Choroid plexus epithelial cell (primary cell): ENCODE measurements at regions not wholly inside any gene's neighbourhood (a gene's known extent, or its start where the extent isn't known, plus 50 kb on each side); places are given as distances from the start of the nearest gene placed in this dataset.
"Not testable (repeated sequence)": the region's sequence is repeated elsewhere in the genome, so short reads cannot be mapped to it uniquely, and the experiment has no call there.

Source experiments
- DNase-seq: peaks from one replicate; pipeline ENCODE4 v3.0.0-alpha.2; 2010; ENCODE audit warnings: low read depth
- H3K4me3 ChIP-seq: 2 replicates; pipeline ENCODE4 v1.5.1; 2011; ENCODE audit warnings: low read depth, mild to moderate bottlenecking, control low read depth, low read length, moderate library complexity
- TF ChIP-seq, protein P1 (sequence below): conservative IDR thresholded peaks from 2 replicates; pipeline ENCODE4 v1.5.1; 2011; ENCODE audit warnings: low read depth, mild to moderate bottlenecking, control low read depth, inconsistent platforms, low read length, moderate library complexity

DNA sequence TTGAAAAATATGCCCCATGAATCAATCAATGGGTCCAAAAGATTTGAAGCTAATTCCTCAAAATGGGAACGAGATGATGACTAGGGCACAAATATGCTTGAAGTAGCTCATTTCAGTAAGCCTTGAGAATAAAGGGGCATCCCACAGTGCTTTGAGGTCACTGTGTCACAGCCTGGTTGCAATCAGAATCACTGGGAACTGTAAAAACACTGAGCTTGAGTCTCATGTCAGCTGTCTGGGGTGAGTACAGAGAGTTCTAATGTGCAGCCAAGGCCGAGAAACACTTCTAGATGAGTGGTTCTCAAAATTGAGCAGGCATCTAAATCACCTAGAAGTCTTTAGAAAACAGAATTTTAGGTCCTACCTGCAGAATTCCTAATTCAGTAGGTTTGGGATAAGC, 120.5 kb upstream of the EGFL6 start:
- no peak overlapping the region for H3K4me3 ChIP-seq
- TF ChIP-seq, protein P1, sequence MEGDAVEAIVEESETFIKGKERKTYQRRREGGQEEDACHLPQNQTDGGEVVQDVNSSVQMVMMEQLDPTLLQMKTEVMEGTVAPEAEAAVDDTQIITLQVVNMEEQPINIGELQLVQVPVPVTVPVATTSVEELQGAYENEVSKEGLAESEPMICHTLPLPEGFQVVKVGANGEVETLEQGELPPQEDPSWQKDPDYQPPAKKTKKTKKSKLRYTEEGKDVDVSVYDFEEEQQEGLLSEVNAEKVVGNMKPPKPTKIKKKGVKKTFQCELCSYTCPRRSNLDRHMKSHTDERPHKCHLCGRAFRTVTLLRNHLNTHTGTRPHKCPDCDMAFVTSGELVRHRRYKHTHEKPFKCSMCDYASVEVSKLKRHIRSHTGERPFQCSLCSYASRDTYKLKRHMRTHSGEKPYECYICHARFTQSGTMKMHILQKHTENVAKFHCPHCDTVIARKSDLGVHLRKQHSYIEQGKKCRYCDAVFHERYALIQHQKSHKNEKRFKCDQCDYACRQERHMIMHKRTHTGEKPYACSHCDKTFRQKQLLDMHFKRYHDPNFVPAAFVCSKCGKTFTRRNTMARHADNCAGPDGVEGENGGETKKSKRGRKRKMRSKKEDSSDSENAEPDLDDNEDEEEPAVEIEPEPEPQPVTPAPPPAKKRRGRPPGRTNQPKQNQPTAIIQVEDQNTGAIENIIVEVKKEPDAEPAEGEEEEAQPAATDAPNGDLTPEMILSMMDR, result no peak
- no peak for DNase-seq

DNA sequence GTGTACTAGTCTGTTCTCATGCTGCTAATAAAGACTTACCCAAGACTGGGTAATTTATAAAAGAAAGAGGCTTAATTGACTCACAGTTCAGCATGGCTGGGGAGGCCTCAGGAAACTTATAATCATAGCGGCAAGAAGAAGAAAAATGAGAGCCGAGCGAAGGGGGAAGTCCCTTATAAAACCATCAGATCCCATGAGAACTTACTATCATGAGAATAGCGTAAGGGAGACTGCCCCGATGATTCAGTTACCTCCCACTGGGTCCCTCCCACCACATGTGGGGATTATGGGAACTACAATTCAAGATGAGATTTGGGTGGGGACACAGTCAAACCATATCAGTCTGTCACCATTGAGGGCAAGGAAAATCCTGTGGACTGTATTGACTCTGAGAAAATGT, 121.8 kb upstream of the ATXN3L start:
- DNase-seq, H3K4me3 ChIP-seq: not testable (repeated sequence)

DNA sequence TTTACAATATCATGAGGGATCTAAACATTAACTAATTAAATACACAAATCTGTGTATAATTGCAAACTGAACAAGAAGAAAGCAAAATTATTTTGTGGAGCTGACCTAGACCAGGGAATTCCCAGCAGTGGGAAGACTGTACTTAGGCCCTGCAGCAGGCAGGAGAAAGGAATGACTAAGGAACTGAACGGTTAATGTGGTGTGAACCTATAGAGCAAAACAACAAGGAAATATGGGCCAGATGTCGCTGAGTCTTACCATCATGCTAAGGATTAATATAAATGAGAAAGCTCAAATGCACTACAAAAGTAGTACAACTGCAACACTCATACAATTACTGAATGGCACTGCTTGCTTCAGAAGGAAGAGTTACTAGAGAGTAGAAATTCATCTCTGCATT, 120.3 kb upstream of the ATXN3L start:
- TF ChIP-seq, protein P1, result no peak
- H3K4me3 ChIP-seq, result no peak overlapping the region
- DNase-seq, result no peak

DNA sequence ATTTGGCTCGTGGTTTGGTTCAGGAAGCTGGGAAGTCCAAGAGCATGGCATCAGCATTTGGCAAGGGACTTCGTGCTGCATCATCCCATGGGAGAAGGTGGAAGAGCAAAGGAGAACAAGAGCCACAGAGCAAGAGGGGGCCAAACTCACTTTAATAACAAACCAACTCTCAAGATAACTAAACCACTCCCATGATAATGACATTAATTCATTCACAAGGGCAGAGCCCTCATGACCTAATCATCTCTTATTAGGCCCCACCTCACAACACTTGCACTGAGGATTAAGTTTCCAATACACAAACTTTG, 113.4 kb upstream of the ATXN3L start:
- TF ChIP-seq, protein P1, result no peak
- peak; percentile 45 for DNase-seq
- H3K4me3 ChIP-seq, result no peak overlapping the region

DNA sequence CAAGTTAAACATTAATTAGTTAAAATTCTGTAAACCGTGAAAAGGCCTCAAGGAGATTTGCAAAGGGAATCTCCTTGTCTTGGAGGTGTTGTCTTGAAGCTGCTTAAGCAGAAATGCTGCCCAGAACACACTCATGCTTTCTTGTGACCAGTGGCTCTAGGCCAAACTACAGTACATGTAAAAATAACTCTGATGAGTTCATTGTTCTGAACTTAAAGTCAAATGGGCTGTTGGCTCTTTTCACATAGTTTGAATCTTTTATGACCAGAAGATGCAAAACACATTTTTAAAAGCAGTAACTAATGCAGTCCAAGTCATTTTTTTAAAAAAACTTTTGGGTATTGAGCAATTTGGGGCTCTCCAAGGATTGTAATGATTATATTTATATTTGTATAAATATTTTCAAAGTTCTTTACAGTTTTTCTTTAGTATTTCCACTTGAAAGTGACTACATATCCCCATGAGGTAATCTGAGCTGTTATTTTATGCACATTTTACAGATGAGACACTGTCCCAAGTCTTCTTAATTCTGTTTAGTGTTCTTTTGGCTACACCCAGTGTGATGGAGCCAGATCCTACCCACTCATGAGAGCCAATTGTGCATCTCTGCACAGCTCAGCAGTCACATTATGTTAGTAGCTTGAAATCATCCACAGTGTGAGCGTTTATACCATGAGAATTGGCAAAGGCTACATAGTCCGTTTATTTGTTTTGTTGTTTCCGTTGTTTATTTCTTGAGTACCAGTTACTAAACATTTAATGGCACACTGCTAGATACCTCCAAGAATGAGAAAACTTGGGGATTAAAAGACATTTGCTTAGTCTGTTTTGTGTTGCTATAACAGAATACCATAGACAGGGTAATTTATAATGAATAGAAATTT, 112.8 kb upstream of the ATXN3L start:
- peak; percentile 98 for DNase-seq
- TF ChIP-seq, protein P1, result no peak
- no peak overlapping the region for H3K4me3 ChIP-seq

DNA sequence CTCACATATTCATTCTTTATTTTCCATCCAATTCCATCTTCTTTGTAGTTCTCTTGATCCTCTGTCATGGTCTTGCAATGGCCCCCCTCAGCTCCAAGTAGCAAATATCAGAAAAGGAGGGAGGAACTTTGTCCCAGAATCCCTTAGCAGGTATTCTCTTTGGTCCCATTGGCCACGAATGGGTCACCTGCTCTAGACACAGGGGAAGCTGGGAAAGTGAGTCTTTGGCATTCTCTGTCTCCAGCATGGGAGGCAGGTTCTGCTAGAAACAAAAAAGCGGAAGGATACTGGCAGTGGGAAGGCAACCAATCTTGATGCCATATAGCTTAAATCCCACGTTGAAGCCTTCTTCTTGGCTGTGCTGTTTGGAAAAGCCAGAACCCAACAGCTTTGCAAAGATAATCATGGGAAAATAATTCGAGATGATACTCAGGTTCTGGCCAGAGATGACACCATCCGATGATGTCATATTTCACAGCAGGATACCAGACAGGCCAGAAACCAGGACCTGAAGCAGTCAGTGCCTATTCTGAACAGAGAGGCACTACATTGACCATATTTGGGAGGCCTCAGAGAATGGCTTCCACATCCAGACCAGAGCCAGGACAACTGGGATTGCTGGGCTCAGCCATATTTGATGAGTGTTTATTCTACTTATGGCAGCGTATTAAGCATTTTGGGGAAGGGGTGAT, 110.4 kb upstream of the ATXN3L start:
- TF ChIP-seq, protein P1, result no peak

DNA sequence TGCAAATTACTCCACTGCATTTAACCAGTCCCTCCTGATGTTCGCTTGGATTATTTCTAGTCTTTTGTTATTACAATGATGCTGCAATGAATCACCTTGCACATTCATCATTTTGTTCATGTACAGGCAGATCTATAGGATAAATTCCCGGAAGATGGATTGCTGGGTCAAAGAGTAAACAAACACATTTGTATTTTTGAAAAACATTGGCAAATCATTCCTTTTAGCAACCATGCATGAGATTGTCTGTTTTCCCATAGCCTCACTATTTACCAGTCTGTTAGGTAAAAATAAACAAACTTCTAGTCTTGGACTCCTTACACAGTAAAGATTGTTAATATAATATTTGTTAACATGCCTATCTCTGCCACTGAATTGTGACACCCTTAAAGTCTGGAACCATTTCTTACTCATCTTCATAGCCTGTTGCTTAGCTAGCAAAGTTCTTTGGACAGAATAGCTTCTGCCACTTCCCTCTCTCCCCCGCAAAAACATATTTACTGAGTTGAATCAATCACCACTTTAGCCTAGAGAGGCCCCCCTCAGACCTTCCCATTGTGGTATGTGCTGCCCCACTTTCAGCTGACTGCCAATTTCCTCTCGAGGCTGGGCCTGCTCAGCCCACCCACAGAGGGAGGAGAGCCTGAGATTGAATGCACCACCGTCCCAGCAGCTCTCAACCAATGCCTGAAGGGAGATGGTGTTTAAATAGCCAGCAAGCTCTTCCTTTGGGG, 108.4 kb upstream of the ATXN3L start:
- H3K4me3 ChIP-seq, result no peak overlapping the region
- TF ChIP-seq, protein P1, result no peak
- peak; percentile 89 for DNase-seq

More for the DNA sequence above, 110.4 kb upstream of the ATXN3L start:
- peak; percentile 84 for DNase-seq
- H3K4me3 ChIP-seq, result no peak overlapping the region
